SJCRH30 (cell line): ENCODE measurements at regions not wholly inside any gene's neighbourhood (a gene's known extent, or its start where the extent isn't known, plus 50 kb on each side); places are given as distances from the start of the nearest gene placed in this dataset.
"Not testable (repeated sequence)": the region's sequence is repeated elsewhere in the genome, so short reads cannot be mapped to it uniquely, and the experiment has no call there.

Experiments
- DNase-seq, 2 experiments: peaks; one replicate each; pipeline ENCODE4 v3.0.0-alpha.2; 2015 to 2020
- H3K27ac ChIP-seq: fragments of 250-450 bp; sonication (Bioruptor Pico); 2 replicates; pipeline ENCODE4 v1.5.1; 2020; ENCODE audit warnings: mild to moderate bottlenecking, moderate library complexity
- H3K27me3 ChIP-seq: fragments of 250-450 bp; sonication (Bioruptor Pico); 2 replicates; pipeline ENCODE4 v1.5.1; 2020; ENCODE audit warnings: mild to moderate bottlenecking, moderate library complexity
- H3K36me3 ChIP-seq: fragments of 250-450 bp; sonication (Bioruptor Pico); 2 replicates; pipeline ENCODE4 v1.5.1; 2020; ENCODE audit warnings: mild to moderate bottlenecking, moderate library complexity
- H3K4me1 ChIP-seq: fragments of 250-450 bp; sonication (Bioruptor Pico); 2 replicates; pipeline ENCODE4 v1.5.1; 2020; ENCODE audit warnings: mild to moderate bottlenecking, moderate library complexity
- H3K4me3 ChIP-seq: fragments of 250-450 bp; sonication (Bioruptor Pico); 2 replicates; pipeline ENCODE4 v1.5.1; 2020; ENCODE audit warnings: mild to moderate bottlenecking, moderate library complexity
- H3K9me3 ChIP-seq: fragments of 250-450 bp; sonication (Bioruptor Pico); replicated peaks from 2 replicates; pipeline ENCODE4 v1.5.1; 2020; ENCODE audit warnings: mild to moderate bottlenecking, moderate library complexity

DNA sequence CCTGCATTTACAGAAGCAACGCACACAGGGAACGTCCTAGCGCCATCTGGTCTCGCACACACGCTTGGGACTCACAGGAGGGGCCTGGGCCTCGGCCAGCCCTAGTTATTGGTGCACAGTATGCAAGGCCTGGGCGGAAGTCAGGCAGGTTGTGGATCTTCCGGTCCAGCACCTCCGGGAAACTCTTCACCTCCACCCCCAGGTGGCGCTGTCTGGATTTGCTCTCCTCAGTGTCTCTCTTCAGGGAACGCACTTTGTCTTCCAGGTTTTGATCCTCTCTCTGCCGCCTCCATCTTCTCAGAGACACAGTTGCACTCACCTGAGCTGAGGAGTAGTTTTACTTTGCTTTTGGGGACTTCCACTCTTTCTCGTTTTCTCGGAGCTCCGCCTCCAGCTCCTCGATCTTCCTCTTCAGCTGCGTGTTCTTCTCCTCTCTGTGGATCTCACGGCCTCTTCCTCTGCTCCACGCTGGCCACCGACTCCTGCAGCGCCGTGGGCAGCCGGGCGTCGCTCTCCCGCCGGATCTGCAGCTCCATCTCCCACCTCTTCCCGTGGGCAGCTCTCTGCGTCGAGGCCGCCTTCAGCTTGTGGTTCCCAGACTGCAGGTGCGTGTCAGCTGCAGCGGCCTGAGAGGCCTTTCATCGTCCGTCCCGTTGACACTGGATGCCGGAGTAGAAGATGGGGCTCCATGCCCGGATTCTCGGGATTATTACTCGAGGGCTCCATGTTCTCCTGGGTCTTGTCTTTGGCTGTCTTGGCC is 933.8 kb downstream of the TMEM121 start:
- no peaks in the 10 kb centered on the region for H3K27me3 ChIP-seq
- no peak overlapping the region for H3K27ac ChIP-seq
- H3K36me3 ChIP-seq: no peaks in the 10 kb centered on the region
- H3K4me1 ChIP-seq: no peaks in the 10 kb centered on the region
- H3K4me3 ChIP-seq: no peak overlapping the region
- DNase-seq: peak; percentile 26 to 50
- H3K9me3 ChIP-seq: no peaks in the 10 kb centered on the region

DNA sequence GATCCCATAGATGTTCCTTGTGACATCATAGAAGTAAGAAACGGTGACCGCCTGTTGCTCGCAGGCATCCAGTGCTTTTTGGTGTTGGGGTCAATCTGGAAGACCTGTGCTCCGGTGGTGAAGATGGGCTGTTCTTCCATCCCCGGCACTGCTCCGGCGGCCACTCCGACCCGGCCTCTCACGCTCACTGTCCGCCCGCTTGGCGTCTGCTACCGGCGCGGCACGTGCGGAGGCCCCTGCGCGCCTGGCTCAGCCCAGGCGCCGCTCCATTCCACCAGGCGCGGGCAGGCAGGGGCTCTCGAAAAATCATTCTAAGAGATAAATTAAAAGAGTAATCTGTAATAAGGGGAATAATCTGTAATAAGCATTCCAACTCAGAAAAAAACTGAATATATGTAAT is 934.5 kb downstream of the TMEM121 start:
- Histone ChIP-seq H3K27me3 (no peaks in the 10 kb centered on the region), H3K36me3 (no peaks in the 10 kb centered on the region), H3K4me3 (no peak overlapping the region), H3K27ac (no peak overlapping the region), H3K9me3 (no peaks in the 10 kb centered on the region), H3K4me1 (no peaks in the 10 kb centered on the region)
- DNase-seq: no peak

DNA sequence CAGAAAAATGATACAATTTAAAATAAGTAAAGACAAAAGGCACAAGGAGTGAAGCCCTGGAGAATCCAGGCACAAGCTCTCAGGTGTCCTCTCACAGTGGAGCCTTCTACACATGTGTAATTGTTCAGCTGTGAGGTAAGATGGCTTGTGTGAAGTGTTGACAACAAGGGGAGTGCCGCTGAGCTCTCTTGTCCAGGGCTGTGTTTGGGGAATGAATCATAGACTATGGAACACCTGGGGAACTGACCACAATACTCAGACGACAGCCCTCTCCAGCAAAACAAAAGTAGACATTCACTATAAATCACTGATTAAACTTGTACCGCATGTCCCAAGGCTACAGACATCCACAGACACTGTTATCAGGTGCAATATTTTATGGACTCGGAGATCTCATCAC is 940.1 kb downstream of the TMEM121 start:
- not testable (repeated sequence) for H3K27ac ChIP-seq, H3K9me3 ChIP-seq, H3K4me3 ChIP-seq, DNase-seq, H3K36me3 ChIP-seq, H3K4me1 ChIP-seq, H3K27me3 ChIP-seq

DNA sequence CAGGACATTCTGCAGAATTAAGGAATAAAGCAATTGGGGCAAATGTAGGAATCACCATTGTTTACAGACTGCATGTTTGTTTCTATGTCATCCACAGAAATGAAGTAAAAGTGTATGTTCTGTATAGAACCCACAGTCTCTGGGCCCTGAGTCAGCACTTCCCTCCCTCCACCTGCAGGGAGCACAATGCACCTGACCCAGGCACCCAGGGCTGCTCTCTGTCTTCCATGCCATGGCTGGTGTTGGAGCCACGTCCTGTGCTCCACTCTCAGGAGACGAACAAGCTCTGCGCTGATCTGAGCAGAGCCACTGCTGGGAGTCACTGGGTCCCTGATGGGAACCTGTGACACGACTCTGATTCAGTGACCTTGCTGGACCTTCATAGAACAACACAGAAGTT is 942.5 kb downstream of the TMEM121 start:
- H3K9me3 ChIP-seq, DNase-seq, H3K4me3 ChIP-seq, H3K36me3 ChIP-seq, H3K27ac ChIP-seq, H3K27me3 ChIP-seq, H3K4me1 ChIP-seq: not testable (repeated sequence)

DNA sequence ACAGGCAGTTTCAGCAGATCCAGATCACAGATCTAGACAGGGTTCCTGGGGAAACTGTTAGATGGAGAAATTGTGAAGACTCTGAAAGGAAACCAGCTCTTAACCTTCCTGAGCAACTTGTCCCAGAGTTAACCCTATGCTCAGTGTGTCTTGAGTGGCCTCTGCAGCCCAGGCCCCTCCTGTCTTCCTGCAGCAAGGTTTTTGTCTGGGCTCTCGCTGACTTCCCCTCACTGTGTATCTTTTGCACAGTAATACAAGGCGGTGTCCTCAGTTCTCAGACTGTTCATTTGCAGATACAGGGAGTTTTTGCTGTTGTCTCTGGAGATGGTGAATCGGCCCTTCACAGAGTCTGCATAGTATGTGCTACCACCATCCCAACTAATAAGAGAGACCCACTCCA is 943.6 kb downstream of the TMEM121 start:
- not testable (repeated sequence) for H3K27me3 ChIP-seq, H3K4me1 ChIP-seq, DNase-seq, H3K27ac ChIP-seq, H3K4me3 ChIP-seq, H3K9me3 ChIP-seq, H3K36me3 ChIP-seq

DNA sequence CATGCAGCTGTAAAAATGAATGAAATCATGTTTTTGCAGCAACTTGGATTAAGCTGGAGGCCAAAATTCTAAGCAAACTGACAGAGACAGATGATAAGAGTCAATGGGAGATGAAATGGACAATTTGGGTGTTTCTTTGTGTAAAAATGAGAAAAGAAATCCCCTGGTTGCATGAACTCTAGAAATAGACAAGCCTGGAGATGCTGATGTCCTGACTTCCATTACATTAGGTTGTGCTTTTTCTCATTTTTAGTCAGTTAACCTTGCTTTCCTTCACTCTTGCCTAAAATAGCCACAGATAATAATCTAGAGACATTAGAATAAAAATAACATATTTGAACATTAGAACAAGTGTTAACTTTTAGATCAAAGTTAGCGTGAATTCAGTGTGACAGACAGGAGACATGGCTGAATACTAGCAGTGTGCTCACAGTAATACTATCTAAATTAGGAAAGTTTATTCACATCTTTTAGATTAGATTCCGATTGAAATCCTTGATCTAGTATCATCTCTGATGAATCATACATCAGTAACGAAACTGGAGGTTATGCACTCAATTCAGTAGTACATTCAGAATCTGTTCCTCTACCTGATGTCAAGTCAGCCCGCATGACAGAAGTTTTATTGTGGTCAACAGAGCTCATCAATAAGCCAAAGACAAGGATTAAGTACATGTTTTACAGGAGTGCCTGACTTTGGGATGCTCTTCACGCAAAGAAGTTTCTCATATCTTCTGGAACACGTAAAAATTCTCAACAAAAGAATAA is 948.1 kb downstream of the TMEM121 start:
- not testable (repeated sequence) for H3K27me3 ChIP-seq, H3K27ac ChIP-seq, DNase-seq, H3K9me3 ChIP-seq, H3K4me3 ChIP-seq, H3K36me3 ChIP-seq, H3K4me1 ChIP-seq

DNA sequence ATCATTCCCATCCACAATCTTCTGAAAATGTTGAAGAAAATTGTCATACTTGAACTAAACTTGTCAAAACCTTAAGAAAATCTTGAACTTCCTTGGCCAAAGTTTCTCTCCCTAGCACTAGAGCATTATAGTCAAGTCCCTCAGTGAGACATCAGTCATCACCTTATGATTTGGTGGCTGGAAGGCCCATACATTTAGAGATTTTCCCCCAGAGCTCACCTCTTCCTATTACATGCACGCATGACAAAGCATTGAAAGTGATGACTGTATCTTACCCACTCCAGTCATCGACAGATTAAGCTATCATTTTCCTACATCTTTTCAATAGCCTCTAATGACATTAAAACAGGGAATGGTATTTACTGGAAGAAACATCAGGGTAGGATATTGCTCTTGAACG is 948.8 kb downstream of the TMEM121 start:
- not testable (repeated sequence) for H3K9me3 ChIP-seq, H3K4me3 ChIP-seq, H3K4me1 ChIP-seq, H3K27me3 ChIP-seq, DNase-seq, H3K36me3 ChIP-seq, H3K27ac ChIP-seq

DNA sequence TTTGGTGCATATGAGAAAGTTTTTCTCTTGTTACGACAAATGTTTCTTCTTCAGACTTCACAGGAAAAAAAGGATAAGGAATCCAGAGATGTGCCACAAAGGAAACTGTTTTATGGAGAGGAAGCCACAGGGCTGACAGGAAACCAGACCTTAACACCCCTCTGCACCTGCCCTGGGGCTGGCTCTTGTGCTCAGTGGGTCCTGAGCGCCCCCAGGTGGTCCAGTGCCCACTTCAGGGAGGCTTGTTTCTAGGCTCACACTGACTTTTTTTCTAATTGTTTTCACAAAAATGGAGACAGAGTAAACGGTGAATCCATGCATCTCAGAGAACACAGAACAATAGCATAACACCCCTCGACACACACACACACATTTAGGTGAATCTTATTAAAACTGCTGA is 951.2 kb downstream of the TMEM121 start:
- not testable (repeated sequence) for H3K27me3 ChIP-seq

DNA sequence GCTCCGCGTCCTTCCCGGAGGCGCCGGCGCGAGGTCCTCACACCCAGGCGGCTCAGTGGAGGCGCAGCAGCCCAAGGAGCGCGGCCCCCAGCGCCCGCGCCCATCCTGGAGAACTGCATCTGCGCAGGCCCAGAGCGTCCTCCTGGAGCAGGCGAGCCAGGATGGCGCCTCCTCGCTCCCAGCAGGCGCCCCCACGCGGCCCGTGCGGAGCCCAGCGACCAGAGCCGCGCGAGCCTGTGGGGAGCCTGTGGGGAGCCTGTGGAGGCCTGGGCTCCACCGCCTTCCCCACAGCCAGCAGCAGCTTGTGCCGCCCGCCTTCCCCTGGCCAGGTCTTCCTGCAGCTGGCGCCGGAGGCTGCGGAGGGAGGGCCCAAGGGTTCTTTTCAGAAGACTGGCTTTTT is 953.9 kb downstream of the TMEM121 start:
- not testable (repeated sequence) for H3K36me3 ChIP-seq, DNase-seq, H3K4me1 ChIP-seq, H3K9me3 ChIP-seq, H3K27me3 ChIP-seq, H3K4me3 ChIP-seq, H3K27ac ChIP-seq

More for the DNA sequence above, 951.2 kb downstream of the TMEM121 start:
- not testable (repeated sequence) for DNase-seq, H3K4me1 ChIP-seq, H3K27ac ChIP-seq, H3K36me3 ChIP-seq, H3K4me3 ChIP-seq, H3K9me3 ChIP-seq

DNA sequence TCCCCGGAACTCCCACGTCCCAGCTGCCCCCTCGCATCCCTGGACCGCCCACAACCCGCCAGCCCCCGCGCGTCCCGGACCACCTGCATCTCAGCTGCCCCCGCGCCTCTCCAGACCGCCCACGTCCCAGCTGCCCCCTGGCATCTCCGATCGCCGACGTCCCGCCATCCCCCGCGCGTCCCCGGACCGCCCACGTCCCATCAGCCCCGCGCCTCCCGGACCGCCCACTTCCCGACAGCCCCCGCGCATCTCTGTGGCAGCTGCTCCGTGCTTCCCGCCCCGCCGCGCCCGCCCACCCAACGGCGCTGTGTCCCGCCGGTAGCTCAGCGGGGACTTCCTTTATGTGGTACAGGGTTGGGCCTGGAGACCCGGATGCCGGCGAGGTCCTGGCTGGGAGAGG is 955.8 kb downstream of the TMEM121 start:
- H3K4me3 ChIP-seq, H3K27ac ChIP-seq, H3K36me3 ChIP-seq, H3K27me3 ChIP-seq, H3K4me1 ChIP-seq, DNase-seq, H3K9me3 ChIP-seq: not testable (repeated sequence)

DNA sequence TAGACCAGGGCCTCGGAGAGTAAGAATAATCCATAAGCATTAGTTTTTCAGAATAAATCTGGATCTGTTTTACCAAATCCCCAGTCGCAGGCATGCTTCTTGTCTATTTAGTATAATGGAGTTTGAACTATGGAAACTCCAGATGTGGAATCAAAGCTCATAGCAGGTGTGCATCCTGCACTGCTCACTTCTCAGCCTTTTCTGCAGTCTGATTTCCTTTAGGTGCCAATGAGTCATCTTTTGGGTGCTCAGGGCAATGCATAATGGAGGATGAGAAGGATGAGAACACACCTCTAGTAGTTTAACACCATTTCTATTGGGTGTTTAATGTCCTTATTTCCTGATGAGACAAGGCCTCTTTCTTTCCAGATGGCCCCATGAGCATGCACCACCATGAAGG is 961.2 kb downstream of the TMEM121 start:
- no peaks in the 10 kb centered on the region for H3K4me1 ChIP-seq
- no peak overlapping the region for H3K4me3 ChIP-seq
- no peaks in the 10 kb centered on the region for H3K9me3 ChIP-seq
- DNase-seq: no peak
- H3K27ac ChIP-seq: no peak overlapping the region
- no peaks in the 10 kb centered on the region for H3K36me3 ChIP-seq
- no peaks in the 10 kb centered on the region for H3K27me3 ChIP-seq

DNA sequence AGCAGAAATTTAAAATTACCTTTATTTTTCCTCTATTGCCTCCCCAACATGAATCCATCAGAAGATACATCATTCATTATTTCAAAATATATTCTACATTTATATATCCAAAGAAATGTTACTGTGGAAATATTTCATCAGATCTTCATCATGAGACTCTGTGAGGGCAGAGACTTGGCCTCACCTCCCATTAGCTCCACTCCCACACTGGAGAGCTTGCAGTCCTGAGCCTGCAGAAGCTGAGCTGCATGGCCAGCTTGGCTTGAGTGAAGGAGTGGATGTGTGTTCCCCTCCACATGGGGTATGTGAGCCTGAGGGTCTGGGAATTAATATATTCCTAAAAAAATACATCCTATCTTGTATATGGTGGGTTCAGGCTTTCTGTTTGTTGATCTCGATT is 961.9 kb downstream of the TMEM121 start:
- Histone ChIP-seq H3K4me3 (no peak overlapping the region), H3K9me3 (no peaks in the 10 kb centered on the region), H3K4me1 (no peaks in the 10 kb centered on the region), H3K27me3 (no peaks in the 10 kb centered on the region), H3K27ac (no peak overlapping the region), H3K36me3 (no peaks in the 10 kb centered on the region)
- DNase-seq: no peak

DNA sequence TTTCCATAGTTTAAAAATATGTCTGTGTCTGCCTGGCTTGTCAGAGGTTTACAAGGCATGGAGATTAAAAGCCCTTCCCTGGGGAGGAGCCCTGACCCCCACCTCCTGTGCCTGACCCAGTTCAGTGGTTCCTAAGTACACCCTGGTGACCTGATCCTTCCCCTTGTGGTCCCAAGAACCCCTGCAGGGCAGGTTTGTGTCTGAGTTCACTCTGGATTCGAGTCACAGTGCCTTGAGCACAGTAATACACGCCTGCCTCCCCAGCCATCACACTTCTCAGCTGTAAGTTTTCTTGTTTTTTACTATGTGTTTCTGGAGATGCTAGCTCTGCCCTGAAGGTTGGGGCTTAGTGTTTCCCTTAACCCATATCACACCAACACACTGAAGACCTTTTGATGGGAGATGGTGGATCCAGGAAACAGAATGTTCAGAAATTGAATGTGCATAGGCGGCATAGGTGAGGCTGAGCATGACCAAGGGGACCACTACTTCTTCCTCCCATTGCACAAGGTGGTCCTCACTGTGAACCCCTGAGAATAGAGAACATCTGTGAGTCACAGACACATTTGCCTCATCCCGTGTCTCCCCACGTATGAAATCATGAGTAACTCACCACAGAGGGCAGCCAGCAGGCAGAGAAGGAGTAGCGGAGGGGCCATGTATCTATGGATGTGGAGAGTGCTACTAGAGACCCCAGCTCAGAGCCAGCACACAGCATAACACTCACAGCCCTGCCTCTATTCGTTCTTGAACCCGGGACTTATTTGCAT is 962.9 kb downstream of the TMEM121 start:
- no peak for DNase-seq
- Histone ChIP-seq H3K4me1 (no peaks in the 10 kb centered on the region), H3K9me3 (no peaks in the 10 kb centered on the region), H3K36me3 (no peaks in the 10 kb centered on the region), H3K27ac (no peak overlapping the region), H3K4me3 (no peak overlapping the region), H3K27me3 (no peaks in the 10 kb centered on the region)

DNA sequence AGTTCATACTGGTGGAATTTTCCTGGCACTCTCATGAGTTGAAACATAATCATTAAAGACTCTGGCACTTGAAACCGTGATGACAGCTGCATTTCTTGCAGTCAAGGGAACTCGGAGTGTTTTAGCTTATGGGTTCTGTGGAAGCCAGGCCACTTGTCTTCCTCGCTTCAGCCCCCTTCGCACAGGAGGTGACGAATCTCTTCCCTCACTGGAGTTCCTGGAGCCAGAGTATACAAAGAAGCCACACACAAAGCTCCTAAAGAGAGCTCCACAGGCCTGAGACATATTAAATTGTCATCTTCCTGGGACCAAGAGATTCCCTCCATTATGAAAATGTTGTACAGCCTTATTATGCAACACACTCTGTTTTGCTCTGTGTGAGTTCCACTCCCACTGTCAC is 964.1 kb downstream of the TMEM121 start:
- Histone ChIP-seq H3K4me3 (no peak overlapping the region), H3K27ac (no peak overlapping the region), H3K36me3 (no peaks in the 10 kb centered on the region), H3K9me3 (no peaks in the 10 kb centered on the region), H3K4me1 (no peaks in the 10 kb centered on the region), H3K27me3 (no peaks in the 10 kb centered on the region)
- no peak for DNase-seq

DNA sequence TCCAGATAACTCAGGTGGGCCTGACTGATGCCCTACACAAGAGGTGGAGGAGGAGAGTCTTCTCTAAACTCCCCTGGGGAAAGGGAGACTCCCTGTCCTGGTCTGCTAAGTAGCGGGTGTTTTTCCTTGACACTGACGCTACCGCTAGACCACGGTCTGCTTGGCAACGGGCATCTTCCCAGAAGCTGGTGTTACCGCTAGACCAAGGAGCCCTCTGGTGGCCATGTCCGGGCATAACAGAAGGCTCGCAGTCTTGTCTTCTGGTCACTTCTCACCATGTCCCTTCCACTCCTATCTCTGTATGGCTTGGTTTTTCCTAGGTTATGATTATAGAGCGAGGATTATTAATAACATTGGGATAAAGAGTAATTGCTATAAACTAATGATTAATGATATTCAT is 965.5 kb downstream of the TMEM121 start:
- Histone ChIP-seq H3K36me3 (no peaks in the 10 kb centered on the region), H3K4me3 (no peak overlapping the region), H3K27me3 (no peaks in the 10 kb centered on the region), H3K27ac (no peak overlapping the region), H3K4me1 (no peaks in the 10 kb centered on the region), H3K9me3 (no peaks in the 10 kb centered on the region)
- peak; percentile 23 to 26 for DNase-seq
